Neural progenitor cell (in vitro differentiated cells): ENCODE measurements at regions not wholly inside any gene's neighbourhood (a gene's known extent, or its start where the extent isn't known, plus 50 kb on each side); places are given as distances from the start of the nearest gene placed in this dataset.

ENCODE experiments used
- EZH2 ChIP-seq: fragments of 200-600 bp; sonication (generic); IDR thresholded peaks from 2 replicates; pipeline ENCODE4 v1.6.1; 2017; ENCODE audit warnings: antibody characterized with exemption, mild to moderate bottlenecking, moderate library complexity
- EZH2phosphoT487 ChIP-seq: fragments of 200-600 bp; sonication (generic); IDR thresholded peaks from 2 replicates; pipeline ENCODE4 v1.6.1; 2017; ENCODE audit warnings: antibody characterized with exemption
- TF ChIP-seq, protein P1 (sequence below): fragments of 200-600 bp; sonication (generic); IDR thresholded peaks from 2 replicates; pipeline ENCODE4 v1.5.1; 2017; ENCODE audit warnings: antibody characterized with exemption, mild to moderate bottlenecking

DNA sequence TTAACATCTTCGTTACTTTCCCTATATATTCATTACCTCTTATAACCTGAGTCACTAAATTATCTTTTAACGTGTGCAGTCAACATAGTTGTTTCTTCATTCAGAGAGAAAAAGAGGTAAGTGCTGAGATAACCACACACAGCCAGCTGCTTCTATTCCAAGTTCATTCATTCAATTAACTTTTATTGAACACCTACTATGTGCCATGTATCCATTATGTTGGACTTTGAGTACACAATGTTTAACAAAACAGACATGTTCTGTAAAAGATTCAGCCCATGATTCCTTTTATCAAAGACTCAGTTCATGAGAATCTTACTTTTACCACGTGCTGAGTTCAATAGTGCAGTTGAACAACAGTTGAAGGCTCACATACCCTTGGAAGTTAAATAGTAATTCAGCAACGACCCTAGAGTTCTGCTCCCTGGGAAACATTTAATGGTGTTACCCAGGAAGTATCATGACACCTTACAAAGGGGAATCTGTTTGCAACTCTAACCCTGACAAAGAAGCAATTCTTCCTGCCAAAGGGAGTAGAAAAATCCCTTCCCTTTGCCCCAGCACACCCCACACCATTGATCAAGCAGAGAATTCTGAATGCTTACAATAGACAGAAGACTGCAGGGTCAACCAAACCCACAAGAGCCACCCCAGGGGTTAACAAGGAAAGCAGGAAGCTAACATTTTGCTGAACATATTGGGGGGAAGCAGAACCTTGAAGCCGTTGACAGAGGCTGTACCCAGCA lies 595.8 kb downstream of the STK39 start:
- TF ChIP-seq, protein P1, sequence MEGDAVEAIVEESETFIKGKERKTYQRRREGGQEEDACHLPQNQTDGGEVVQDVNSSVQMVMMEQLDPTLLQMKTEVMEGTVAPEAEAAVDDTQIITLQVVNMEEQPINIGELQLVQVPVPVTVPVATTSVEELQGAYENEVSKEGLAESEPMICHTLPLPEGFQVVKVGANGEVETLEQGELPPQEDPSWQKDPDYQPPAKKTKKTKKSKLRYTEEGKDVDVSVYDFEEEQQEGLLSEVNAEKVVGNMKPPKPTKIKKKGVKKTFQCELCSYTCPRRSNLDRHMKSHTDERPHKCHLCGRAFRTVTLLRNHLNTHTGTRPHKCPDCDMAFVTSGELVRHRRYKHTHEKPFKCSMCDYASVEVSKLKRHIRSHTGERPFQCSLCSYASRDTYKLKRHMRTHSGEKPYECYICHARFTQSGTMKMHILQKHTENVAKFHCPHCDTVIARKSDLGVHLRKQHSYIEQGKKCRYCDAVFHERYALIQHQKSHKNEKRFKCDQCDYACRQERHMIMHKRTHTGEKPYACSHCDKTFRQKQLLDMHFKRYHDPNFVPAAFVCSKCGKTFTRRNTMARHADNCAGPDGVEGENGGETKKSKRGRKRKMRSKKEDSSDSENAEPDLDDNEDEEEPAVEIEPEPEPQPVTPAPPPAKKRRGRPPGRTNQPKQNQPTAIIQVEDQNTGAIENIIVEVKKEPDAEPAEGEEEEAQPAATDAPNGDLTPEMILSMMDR, result no peak
- TF ChIP-seq EZH2, result no peak
- TF ChIP-seq EZH2phosphoT487, result peak; percentile 85
